ENCODE measurements at regions not wholly inside any gene's neighbourhood (a gene's known extent, or its start where the extent isn't known, plus 50 kb on each side); places are given as distances from the start of the nearest gene placed in this dataset.
"Not testable (repeated sequence)": the region's sequence is repeated elsewhere in the genome, so short reads cannot be mapped to it uniquely, and the experiment has no call there.

GRCh38 chr3:82474711-82475110 is 713.3 kb upstream of the GBE1 start:
- Histone ChIP-seq H3K27me3 (ENCODE audit: control insufficient read depth, insufficient read depth, low read length) (no peaks in the 10 kb centered on the region), H3K4me1 (ENCODE audit: control insufficient read depth, insufficient read depth, low read length) (no peaks in the 10 kb centered on the region), H3K4me3 (ENCODE audit: low read depth, low read length) (no peak overlapping the region), H3K9ac (ENCODE audit: low read depth, low read length) (no peak overlapping the region), H3K36me3 (ENCODE audit: control insufficient read depth, insufficient read depth, low read length) (no peaks in the 10 kb centered on the region), H3K27ac (ENCODE audit: low read depth, low read length) (no peak overlapping the region), H3K9me3 (ENCODE audit: control insufficient read depth, insufficient read depth, low read length) (peaks cover 12% of the 10 kb centered on the region)

- H3K27ac ChIP-seq (ENCODE audit: low read depth, low read length): no peak overlapping the region
- no peak overlapping the region for H3K9ac ChIP-seq (ENCODE audit: low read depth, low read length)
- no peaks in the 10 kb centered on the region for H3K27me3 ChIP-seq (ENCODE audit: control insufficient read depth, insufficient read depth, low read length)
- no peak overlapping the region for H3K4me3 ChIP-seq (ENCODE audit: low read depth, low read length)
- no peaks in the 10 kb centered on the region for H3K4me1 ChIP-seq (ENCODE audit: control insufficient read depth, insufficient read depth, low read length)
- H3K36me3 ChIP-seq (ENCODE audit: control insufficient read depth, insufficient read depth, low read length): no peaks in the 10 kb centered on the region
- peaks cover 12% of the 10 kb centered on the region for H3K9me3 ChIP-seq (ENCODE audit: control insufficient read depth, insufficient read depth, low read length)
Measured at GRCh38 chr3:82473864-82474541, 712.6 kb upstream of the GBE1 start.

- H3K36me3 ChIP-seq (ENCODE audit: control insufficient read depth, insufficient read depth, low read length): no peaks in the 10 kb centered on the region
- H3K9me3 ChIP-seq (ENCODE audit: control insufficient read depth, insufficient read depth, low read length): no peaks in the 10 kb centered on the region; the same call in 1 of the 2 replicates
- no peaks in the 10 kb centered on the region for H3K27me3 ChIP-seq (ENCODE audit: control insufficient read depth, insufficient read depth, low read length)
- no peak overlapping the region for H3K27ac ChIP-seq (ENCODE audit: low read depth, low read length)
- H3K4me3 ChIP-seq (ENCODE audit: low read depth, low read length): no peak overlapping the region
- no peak overlapping the region for H3K9ac ChIP-seq (ENCODE audit: low read depth, low read length)
- no peaks in the 10 kb centered on the region for H3K4me1 ChIP-seq (ENCODE audit: control insufficient read depth, insufficient read depth, low read length)
Measured at GRCh38 chr3:82467051-82467450, 705.6 kb upstream of the GBE1 start.

- Histone ChIP-seq H3K27ac (ENCODE audit: low read depth, low read length) (no peak overlapping the region), H3K36me3 (ENCODE audit: control insufficient read depth, insufficient read depth, low read length) (no peaks in the 10 kb centered on the region), H3K9ac (ENCODE audit: low read depth, low read length) (no peak overlapping the region), H3K27me3 (ENCODE audit: control insufficient read depth, insufficient read depth, low read length) (no peaks in the 10 kb centered on the region), H3K4me3 (ENCODE audit: low read depth, low read length) (no peak overlapping the region), H3K4me1 (ENCODE audit: control insufficient read depth, insufficient read depth, low read length) (peaks cover 14% of the 10 kb centered on the region), H3K9me3 (ENCODE audit: control insufficient read depth, insufficient read depth, low read length) (no peaks in the 10 kb centered on the region)
Measured at GRCh38 chr3:82462977-82463376, 701.5 kb upstream of the GBE1 start.

GRCh38 chr3:82461049-82461889 is 699.8 kb upstream of the GBE1 start:
- Histone ChIP-seq H3K27ac (ENCODE audit: low read depth, low read length) (peak overlapping the region; percentile 42), H3K4me3 (ENCODE audit: low read depth, low read length) (no peak overlapping the region), H3K4me1 (ENCODE audit: control insufficient read depth, insufficient read depth, low read length) (peaks cover 14% of the 10 kb centered on the region), H3K9ac (ENCODE audit: low read depth, low read length) (no peak overlapping the region), H3K9me3 (ENCODE audit: control insufficient read depth, insufficient read depth, low read length) (no peaks in the 10 kb centered on the region), H3K36me3 (ENCODE audit: control insufficient read depth, insufficient read depth, low read length) (no peaks in the 10 kb centered on the region), H3K27me3 (ENCODE audit: control insufficient read depth, insufficient read depth, low read length) (no peaks in the 10 kb centered on the region)

- H3K27me3 ChIP-seq (ENCODE audit: control insufficient read depth, insufficient read depth, low read length): no peaks in the 10 kb centered on the region
- H3K4me1 ChIP-seq (ENCODE audit: control insufficient read depth, insufficient read depth, low read length): no peaks in the 10 kb centered on the region
- no peak overlapping the region for H3K9ac ChIP-seq (ENCODE audit: low read depth, low read length)
- H3K9me3 ChIP-seq (ENCODE audit: control insufficient read depth, insufficient read depth, low read length): peaks cover 24% of the 10 kb centered on the region
- no peak overlapping the region for H3K4me3 ChIP-seq (ENCODE audit: low read depth, low read length)
- no peak overlapping the region for H3K27ac ChIP-seq (ENCODE audit: low read depth, low read length)
- H3K36me3 ChIP-seq (ENCODE audit: control insufficient read depth, insufficient read depth, low read length): no peaks in the 10 kb centered on the region
Measured at GRCh38 chr3:82448320-82448719, 686.9 kb upstream of the GBE1 start.

GRCh38 chr3:82428821-82429220 is 667.4 kb upstream of the GBE1 start:
- H3K27me3 ChIP-seq (ENCODE audit: control insufficient read depth, insufficient read depth, low read length); H3K9me3 ChIP-seq (ENCODE audit: control insufficient read depth, insufficient read depth, low read length); H3K36me3 ChIP-seq (ENCODE audit: control insufficient read depth, insufficient read depth, low read length): not testable (repeated sequence)
- Histone ChIP-seq H3K4me1 (ENCODE audit: control insufficient read depth, insufficient read depth, low read length) (peaks cover 70% of the 10 kb centered on the region), H3K27ac (ENCODE audit: low read depth, low read length) (peak overlapping the region; percentile 93), H3K4me3 (ENCODE audit: low read depth, low read length) (0 out of 2 replicates have a peak overlapping the region, but pooled peaks have one; percentile 8), H3K9ac (ENCODE audit: low read depth, low read length) (peak overlapping the region; percentile 5; the same call in 1 of the 2 replicates)

GRCh38 chr3:82424031-82424339 is 662.5 kb upstream of the GBE1 start:
- H3K4me1 ChIP-seq (ENCODE audit: control insufficient read depth, insufficient read depth, low read length): peaks cover 60% of the 10 kb centered on the region
- peak overlapping the region; percentile 33; the same call in 1 of the 2 replicates for H3K9ac ChIP-seq (ENCODE audit: low read depth, low read length)
- H3K27me3 ChIP-seq (ENCODE audit: control insufficient read depth, insufficient read depth, low read length): no peaks in the 10 kb centered on the region
- H3K36me3 ChIP-seq (ENCODE audit: control insufficient read depth, insufficient read depth, low read length): no peaks in the 10 kb centered on the region
- peak overlapping the region; percentile 75 for H3K27ac ChIP-seq (ENCODE audit: low read depth, low read length)
- peak overlapping the region; percentile 27; the same call in 1 of the 2 replicates for H3K4me3 ChIP-seq (ENCODE audit: low read depth, low read length)
- no peaks in the 10 kb centered on the region for H3K9me3 ChIP-seq (ENCODE audit: control insufficient read depth, insufficient read depth, low read length)

- peak overlapping the region; percentile 27; the same call in 1 of the 2 replicates for H3K4me3 ChIP-seq (ENCODE audit: low read depth, low read length)
- no peaks in the 10 kb centered on the region for H3K27me3 ChIP-seq (ENCODE audit: control insufficient read depth, insufficient read depth, low read length)
- peaks cover 57% of the 10 kb centered on the region for H3K4me1 ChIP-seq (ENCODE audit: control insufficient read depth, insufficient read depth, low read length)
- no peaks in the 10 kb centered on the region for H3K36me3 ChIP-seq (ENCODE audit: control insufficient read depth, insufficient read depth, low read length)
- H3K9ac ChIP-seq (ENCODE audit: low read depth, low read length): peak overlapping the region; percentile 33; the same call in 1 of the 2 replicates
- no peaks in the 10 kb centered on the region for H3K9me3 ChIP-seq (ENCODE audit: control insufficient read depth, insufficient read depth, low read length)
- peak overlapping the region; percentile 75 for H3K27ac ChIP-seq (ENCODE audit: low read depth, low read length)
Measured at GRCh38 chr3:82423268-82424030, 662.0 kb upstream of the GBE1 start.

- H3K9ac ChIP-seq (ENCODE audit: low read depth, low read length): no peak overlapping the region
- no peaks in the 10 kb centered on the region for H3K9me3 ChIP-seq (ENCODE audit: control insufficient read depth, insufficient read depth, low read length)
- no peaks in the 10 kb centered on the region for H3K36me3 ChIP-seq (ENCODE audit: control insufficient read depth, insufficient read depth, low read length)
- H3K27ac ChIP-seq (ENCODE audit: low read depth, low read length): peak overlapping the region; percentile 7
- H3K4me1 ChIP-seq (ENCODE audit: control insufficient read depth, insufficient read depth, low read length): peaks cover 4% of the 10 kb centered on the region; the same call in 1 of the 2 replicates
- no peaks in the 10 kb centered on the region for H3K27me3 ChIP-seq (ENCODE audit: control insufficient read depth, insufficient read depth, low read length)
- no peak overlapping the region for H3K4me3 ChIP-seq (ENCODE audit: low read depth, low read length)
Measured at GRCh38 chr3:82416830-82417229, 655.4 kb upstream of the GBE1 start.
